NCI-H345 treated with DMSO at 0.1 percent for 48 hours (cell line): ENCODE measurements at regions not wholly inside any gene's neighbourhood (a gene's known extent, or its start where the extent isn't known, plus 50 kb on each side); places are given as distances from the start of the nearest gene placed in this dataset.
"Not testable (repeated sequence)": the region's sequence is repeated elsewhere in the genome, so short reads cannot be mapped to it uniquely, and the experiment has no call there.

Source experiments
- DNase-seq: peaks from one replicate; lab custom pipeline; 2025; ENCODE audit not compliant: unreplicated experiment; lab: John Stamatoyannopoulos, UW

DNA sequence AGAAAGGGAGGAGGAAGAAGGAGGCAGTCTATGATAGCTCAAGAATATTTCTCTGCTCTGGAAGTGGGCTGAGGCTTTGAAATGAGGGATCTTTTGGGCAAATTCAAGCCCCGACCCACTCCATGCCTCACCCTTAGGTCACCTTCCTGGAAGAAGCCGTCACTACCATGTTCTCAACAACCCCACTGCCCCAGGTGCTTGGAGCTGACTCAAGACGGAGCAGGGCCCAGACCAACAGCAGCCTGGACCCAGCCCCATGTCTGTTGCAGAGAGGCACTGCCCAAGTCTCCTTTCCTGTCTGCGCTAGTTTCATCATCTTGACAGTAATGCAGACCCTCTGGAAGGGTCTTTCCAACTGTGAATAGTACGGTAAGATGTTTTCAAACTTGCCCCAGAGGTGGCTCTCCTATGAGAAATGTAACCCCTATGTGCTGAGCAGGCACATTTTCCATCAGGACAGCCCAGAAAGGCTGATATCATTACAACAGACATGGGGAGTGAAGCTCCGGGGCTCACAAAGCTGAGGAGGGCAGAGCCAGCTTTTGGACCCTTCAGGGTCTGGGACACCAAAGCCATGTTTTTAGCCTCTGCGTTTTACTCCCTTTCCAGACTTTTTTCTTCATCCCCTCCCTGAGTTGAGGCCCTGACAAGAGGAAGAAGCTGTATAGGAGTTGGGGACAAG is 128.2 kb upstream of the LARP1 start:
- no peak for DNase-seq

DNA sequence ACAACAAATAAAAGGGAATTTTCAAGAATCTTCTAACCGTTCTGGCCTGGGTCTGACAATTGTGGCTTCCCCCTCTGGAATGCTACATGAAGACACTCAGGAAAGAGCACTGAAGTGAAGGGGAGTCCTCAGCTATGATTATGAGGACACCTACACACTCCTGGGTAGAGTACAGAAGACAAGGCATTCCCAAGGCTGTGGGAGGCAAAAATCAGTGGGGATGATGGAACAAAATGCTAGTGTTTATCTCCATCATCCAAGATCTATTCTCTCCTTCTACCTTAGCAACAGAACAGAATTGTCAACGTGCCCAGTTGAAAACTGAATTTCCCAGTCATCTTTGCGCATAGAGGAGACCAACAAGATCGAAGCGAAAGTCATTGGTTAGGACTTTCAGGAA is 130.1 kb upstream of the LARP1 start:
- DNase-seq: no peak

DNA sequence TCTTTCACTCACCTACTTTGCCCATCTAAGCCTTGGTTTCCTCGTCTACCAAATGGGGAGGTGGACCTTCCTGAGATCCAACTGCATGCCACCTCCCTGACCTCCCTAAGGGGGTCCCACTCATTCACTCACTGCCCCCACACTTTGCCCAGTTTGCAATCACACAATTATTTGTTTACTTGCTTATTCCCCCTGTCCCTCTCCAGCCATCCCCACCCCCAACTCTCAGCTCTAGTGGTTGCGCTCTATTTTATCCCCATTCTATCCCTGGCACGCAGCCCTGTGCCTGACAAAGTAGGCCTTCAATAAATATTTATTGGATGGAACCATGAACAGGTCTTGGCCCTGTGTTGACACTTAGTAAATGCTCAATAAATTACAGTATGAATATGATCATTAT is 130.8 kb upstream of the LARP1 start:
- DNase-seq: no peak

DNA sequence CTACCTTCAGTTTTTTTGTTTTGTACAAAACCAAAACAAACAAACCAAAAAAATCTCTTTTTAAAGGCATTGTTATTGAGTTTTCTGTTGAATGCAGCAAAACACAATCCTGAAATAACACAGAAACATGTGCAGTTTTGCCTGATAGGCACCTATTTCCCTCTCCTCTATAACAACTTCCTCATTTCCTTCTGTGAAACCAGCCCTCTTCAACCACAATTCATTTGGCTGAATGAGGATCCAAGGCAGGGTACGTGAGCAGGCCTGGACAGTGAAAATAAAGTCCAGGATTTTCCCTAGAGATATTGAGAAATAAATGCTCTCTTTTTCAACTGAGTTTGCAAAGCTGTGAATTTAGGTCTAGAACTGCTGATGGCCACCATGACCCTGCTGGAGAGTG is 134.8 kb upstream of the LARP1 start:
- no peak for DNase-seq

DNA sequence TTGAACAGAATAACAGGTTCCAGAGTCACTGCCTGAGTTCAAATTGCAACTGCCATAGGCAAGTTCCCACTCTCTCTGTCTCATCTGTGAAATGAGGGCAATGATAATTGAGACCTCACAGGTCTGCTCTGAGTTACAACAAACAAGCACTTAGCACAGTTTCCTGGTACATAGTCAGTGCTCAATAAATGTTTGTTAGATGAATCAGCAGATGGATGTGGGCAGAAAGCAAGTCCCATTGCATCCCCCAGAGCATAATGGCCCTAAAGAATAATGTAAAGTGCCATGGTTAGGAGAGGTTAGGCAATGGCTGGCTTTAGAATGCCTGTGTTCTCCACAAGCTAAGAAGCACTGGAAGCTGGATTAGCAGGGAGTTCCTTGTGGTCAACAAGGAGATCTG is 136.5 kb upstream of the LARP1 start:
- DNase-seq: no peak

DNA sequence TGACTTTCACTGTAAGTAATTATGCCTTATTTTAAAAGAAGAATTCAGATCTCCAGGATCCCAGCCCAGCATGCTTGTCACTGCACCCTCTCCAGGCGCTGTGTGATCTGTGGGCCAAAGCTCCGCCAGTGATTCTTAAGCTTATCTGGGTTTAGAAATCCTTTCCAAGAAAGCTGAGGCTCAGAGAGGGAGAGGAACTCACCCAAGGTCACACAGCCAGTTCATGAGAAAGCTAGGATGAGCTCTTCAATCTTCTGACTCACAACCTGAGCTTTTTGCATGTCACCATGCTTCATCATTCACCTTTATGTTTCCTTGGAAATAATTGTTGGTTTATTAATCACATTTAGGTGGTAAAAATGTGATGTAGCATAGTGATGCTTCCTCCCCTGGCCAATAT is 136.6 kb upstream of the HAND1 start:
- no peak for DNase-seq

DNA sequence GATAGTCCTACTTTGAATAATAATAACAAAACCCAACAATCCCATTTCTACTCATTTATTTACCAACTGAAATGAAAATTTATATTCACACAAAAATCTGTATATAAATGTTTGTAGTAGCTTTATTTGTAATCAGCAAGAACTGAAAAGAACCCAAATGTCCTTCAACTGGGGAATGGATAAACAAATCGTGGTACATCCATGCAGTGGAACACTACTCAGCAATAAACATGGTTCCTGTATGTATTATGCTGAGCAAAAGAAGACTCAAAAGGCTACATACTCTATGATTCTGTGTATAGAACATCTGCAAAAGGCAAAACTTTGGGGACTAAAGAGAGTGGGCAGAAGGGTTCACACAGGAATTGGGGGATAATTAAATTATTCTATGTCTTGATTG is 136.1 kb upstream of the HAND1 start:
- DNase-seq: no peak

DNA sequence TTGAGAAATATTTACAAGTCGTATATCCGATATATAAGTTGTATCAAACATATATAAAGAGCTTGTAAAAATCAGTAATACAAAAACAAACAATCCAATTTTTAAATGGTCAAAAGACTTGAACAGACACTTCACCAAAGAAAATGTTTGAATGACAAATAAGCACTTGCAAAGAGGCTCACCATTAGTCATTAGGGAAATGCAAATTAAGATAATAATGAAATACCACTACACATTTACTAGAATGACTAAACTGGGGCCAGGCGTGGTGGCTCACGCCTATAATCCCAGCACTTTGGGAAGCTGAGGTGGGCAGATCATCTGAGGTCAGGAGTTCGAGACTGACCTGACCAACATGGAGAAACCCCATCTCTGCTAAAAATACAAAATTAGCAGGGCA is 134.6 kb upstream of the HAND1 start:
- no peak for DNase-seq

DNA sequence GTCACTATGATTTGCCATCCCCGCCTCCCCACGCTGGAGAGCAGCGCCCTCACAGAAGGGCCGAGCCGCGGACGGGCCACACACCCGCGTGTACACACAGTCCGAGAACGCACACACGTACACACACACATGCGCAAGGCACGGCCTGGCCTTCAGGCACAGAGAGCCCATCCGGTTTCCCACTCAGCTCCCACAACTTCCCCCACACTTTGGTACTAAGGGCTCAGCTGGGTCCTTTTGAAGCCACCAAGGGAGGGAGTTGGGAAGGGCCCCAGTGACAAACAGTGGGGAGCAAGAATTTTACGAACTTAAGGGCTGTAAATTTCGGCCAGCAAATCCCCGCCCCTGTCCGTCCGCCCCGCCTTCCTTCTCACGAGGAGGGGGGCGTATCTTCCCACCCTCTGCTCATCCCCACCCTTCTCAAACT is 133.3 kb upstream of the HAND1 start:
- no peak for DNase-seq

DNA sequence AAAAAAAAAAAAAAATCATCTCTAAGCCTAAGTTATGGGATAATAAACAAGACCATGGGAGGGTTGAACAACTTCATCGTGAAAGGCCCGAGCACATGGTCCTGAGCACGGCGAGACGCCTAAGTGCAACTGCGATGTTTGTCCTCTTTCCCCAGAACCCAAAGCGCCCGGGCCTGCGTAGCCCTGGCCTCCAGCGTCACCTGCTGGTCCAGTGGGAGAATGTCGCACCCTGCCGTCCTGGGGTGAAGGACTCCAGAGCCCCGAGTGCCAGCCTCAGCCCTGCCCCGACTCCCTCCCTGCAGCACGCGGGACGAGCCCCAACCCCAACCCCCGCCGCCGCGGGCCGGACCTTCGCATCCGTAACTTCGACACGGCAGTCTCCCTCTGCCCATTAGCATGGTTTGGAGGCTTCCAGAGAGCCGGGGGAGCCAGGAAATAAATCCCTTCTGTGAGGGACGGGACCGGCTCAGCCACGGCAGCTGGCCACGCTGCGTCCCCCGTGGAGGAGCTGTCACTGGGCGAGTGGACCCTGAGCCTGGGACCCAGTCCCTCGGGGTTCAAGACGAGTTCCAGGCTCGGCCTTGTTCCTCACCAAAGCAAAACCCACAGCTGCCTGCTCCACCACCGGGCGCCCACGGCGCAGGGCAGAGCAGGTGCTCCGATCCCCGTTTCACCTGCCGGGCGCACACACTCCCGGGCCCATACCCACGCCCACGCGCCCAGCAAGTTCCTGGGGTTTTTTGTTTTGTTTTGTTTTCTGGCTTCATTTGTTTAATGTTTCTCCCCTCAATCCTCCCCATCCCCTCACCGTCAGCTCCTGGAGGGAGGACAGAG is 132.5 kb upstream of the HAND1 start:
- peak; percentile 28 for DNase-seq

DNA sequence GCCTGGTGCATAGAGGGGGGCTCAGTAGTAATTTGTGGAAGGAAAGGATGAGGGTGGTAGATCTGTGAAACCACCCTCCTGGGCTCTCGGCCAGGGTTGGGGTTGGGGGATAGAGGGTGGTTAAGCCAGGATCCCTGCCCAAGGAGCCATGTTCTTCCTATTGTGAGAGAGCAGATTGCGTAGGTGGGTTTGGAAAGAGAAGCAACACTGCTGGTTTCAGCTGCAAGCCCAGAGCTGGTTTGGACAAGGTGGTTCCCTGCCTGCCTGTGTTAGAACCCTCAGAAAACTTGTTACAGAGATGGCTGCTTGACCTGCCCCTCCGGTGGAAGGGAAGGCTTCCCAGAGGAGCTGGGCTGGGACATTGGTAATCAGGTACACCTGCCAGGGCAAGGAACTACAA is 131.2 kb upstream of the HAND1 start:
- no peak for DNase-seq

DNA sequence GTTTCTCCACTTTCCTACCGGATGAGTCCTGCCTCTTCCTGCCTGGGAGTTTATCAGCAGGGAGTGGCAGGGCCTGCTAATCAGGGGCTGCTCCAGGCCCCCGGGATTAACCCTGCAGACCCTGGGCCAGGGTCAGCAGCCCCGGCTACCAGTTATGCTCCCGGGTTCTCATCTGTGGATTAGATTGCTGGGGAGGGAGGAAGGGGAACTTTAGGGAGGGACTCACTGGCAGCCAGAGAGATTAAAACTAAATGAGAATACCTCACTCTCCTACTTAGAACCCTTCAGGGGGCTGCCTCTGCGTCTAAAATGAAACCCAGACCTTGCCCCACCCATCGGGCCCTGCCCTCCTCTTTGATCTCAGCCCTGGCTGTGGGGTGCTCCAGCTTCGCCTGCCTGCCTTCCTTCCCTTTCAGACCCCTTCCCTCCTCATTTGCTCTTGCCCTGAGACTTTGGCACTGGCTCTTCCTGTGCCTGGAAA is 130.5 kb upstream of the HAND1 start:
- no peak for DNase-seq

DNA sequence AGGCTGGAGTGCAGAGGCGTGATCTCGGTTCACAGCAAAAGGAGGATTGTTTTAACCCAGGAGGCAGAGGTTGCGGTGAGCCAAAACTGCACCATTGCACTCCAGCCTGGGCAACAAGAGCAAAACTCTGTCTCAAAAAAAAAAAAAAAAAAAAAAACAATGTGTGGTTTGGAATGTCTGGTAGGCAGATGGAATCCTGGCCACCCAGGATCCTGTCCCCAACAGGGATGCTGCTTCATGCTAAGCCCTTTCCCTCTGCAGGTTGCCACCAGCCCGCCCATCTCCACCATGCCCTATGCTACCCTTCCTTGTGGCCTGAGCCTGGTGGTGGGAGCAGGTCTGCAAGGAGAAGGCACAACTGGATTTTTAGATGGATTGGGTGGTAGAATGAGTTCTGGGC is 129.7 kb upstream of the HAND1 start:
- DNase-seq: no peak

DNA sequence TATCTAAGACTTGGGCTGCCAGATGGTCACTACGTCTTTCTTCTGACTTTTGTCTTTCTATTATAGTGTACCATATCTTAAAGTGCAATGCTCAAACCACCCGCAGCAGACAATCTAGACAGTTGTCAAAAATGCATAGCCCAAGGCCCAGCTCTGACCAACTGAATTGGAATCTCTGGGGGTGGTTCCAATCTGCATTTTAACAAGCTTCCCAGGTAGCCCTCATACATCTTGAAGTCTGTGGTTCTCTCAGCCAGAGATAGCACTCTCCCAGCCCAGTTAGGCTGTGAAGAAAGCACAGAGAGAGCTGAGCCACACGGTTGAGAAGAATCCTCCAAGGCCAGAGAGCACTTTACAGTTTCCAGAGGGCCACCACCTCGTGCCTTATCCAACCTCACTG is 128.2 kb upstream of the HAND1 start:
- no peak for DNase-seq

DNA sequence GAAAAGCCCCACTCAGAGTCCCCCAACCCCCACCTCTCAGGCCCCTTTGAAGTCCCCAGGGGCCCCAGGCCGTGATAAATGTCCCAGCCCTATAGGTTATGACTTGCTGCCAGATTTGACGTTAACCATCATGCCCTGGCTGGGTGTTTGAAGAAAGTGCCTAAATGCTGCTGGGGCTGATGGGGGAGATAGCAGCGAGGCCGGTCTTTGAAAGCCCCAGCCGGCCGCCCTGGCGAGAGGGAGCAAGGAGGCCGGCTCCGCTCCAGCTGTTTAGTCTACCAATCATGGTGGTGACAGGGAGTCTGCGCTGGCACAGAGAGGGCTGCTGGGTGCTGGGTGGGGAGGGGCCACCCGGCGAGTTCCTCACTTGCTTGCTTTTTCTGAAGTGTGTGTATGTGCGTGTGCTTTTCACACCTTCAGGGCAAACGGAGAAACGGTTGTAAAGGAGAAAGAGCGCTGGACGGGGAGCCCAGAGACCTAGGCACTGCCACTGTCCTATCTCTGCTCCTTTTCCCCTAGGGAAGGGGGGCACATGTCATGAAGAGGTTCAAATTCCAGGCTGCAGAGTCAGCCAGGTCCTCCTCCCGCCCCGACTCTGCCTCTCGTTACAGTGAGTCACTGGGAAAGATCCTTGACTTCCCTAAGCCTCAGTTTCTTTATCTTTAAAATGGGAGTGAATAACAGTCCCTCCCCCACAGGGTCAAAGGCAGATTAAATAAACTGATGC is 126.1 kb upstream of the HAND1 start:
- no peak for DNase-seq

DNA sequence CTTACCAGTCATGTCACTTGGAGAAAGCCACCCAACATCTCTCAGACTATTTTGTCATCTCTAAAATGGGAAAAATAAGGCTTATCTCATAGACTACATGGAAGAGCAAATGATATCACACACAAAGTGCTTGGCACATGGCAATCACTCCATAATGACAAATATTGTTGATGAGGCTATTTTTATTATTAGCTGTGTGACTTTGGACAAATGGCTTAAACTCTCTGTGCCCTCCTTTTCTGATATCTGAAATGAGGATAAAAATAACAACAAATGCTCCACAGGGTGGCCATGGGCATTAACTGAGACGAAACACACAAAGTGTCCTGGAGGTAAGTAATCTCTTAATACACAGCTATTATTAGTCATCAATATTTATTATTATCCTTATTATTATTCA is 125.5 kb upstream of the HAND1 start:
- no peak for DNase-seq

DNA sequence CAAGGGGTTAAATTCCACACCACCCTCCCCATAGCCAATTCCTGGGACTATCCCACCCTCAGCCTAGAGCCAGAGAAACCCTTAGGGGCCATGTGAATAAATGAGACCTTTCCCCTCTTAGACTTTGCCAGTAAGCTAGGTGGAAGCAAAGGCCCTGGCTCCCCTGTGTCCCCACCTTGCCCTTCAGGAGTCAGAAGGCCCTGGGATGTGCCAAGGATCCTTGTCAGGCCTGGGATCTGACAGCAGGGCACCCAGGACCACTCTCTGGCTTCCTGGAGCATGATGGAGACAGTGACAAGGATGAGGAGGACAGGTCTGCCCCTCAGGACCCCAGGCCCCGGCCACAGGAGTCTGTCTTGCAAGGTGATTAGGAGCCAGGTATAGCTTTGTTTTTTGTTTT is 125.0 kb upstream of the HAND1 start:
- no peak for DNase-seq

DNA sequence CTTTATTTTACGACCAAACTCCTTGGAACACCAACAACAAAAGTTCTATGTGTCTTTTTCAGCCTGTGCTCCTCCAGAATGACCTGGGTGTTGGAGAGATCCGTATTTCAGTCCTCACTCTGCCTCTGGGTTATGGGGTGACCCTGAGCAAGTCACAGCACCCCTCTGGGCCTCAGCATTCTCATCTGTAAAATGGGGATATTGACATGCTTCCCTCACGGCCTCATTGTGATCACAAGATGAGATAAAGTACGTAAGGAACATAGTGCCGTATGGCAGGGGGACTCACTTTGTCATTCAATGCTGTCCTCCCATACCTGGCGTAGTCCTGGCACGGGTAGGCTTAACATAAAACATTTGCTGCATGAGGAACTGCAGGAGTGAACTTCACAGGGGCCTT is 123.0 kb upstream of the HAND1 start:
- no peak for DNase-seq

DNA sequence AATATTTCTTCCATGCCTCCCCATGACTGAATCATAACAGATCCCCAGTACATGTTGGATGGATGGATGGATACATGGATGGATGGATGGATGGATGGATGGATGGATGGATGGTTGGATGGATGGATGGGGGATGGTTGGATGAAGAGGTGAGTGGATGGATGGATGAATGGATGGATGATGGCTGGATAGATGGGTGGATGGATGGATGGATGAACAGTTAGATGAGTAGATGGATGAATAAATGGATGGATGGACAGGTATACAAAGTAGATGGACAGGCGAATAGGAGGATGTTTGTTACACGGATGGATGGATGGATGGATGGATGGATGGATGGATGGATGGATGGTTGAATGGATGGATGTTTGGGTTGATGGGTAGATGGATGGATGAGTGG is 120.0 kb upstream of the HAND1 start:
- no peak for DNase-seq

DNA sequence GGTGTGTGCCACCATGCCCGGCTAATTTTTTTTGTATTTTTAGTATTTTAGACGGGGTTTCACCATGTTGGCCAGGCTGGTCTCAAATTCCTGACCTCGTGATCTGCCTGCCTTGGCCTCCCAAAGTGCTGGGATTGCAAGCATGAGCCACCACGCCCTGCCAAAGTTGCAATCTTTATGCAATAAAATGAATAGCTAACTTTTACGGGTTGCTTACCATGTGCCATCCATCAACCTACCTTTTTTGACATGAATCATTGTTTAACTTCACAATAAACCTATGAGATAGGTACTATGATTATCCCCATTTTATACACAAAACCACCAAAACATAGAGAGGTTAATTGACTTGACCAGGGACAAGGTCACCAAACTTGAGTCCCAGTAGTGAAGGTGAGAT is 118.8 kb upstream of the HAND1 start:
- DNase-seq: not testable (repeated sequence)

DNA sequence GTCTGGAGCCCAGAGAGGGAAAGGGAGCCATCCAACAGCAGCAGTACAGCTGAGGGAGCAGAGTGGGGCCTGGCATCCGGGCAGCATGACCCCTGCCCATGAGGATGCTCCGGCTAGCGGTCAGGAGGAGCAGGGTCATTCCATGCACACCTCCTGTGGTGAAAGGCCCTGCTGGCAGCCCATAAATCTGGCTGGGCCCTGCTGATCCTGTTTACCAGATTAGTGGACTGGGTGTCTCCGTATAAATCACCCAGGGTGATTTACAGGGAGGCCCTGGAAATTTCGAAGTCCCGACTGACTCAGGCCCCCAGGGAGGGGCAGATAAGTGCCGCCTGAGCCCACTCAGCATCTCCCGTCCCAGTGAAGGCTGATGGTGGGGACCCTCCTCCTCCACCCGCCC is 117.6 kb upstream of the HAND1 start:
- DNase-seq: no peak

DNA sequence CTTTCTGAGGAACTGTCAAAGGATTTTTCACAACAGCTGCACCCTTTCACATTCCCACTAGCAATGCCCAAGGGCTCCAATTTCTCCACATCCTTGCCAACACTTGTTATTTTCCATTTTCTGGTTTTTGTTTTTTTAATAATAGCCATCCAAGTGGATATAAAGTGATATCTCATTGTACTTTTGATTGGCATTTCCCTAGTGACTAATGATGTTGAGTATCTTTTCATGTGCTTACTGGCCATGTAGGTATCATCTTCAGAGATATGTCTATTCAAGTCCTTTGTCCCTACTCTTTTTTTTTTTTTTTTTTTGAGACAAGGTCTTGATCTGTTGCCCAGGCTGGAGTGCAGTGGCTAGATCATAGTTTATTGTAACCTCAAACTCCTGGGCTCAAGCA is 115.8 kb upstream of the HAND1 start:
- no peak for DNase-seq
